ENCODE measurements at regions not wholly inside any gene's neighbourhood (a gene's known extent, or its start where the extent isn't known, plus 50 kb on each side); places are given as distances from the start of the nearest gene placed in this dataset.

DNA sequence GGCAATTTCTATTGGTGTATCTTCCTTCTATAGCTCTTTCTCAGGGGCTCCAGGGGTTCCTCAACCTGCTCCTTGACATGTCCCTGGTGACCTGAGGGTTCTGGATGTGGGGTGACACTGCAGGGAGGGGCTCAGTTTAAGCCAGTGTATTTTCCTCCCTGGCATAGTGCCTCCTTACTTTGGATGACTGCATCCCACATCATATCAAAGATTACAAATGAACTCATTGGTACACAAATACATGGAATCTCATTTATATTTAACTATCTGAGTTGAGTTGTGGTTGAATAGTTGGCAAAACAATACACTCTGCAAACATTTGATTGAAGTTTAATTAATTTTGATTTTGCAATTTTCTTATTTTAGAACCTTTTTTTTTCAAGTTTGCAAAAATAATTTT is 268.2 kb upstream of the SKOR2 start:
- TF ChIP-seq, protein P1, sequence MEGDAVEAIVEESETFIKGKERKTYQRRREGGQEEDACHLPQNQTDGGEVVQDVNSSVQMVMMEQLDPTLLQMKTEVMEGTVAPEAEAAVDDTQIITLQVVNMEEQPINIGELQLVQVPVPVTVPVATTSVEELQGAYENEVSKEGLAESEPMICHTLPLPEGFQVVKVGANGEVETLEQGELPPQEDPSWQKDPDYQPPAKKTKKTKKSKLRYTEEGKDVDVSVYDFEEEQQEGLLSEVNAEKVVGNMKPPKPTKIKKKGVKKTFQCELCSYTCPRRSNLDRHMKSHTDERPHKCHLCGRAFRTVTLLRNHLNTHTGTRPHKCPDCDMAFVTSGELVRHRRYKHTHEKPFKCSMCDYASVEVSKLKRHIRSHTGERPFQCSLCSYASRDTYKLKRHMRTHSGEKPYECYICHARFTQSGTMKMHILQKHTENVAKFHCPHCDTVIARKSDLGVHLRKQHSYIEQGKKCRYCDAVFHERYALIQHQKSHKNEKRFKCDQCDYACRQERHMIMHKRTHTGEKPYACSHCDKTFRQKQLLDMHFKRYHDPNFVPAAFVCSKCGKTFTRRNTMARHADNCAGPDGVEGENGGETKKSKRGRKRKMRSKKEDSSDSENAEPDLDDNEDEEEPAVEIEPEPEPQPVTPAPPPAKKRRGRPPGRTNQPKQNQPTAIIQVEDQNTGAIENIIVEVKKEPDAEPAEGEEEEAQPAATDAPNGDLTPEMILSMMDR (IDR thresholded peaks at IDR 0.05; ENCODE audit: insufficient read depth, low read length, poor library complexity, severe bottlenecking) = no peak
- Histone ChIP-seq H3K36me3 (ENCODE audit: control insufficient read depth, insufficient read depth, low read length) (no peaks in the 10 kb centered on the region), H3K4me3 (ENCODE audit: low read depth, low read length) (no peak overlapping the region), H3K27me3 (ENCODE audit: control insufficient read depth, insufficient read depth, low read length) (no peaks in the 10 kb centered on the region)
- DNase-seq (ENCODE audit: low read depth) = no peak

DNA sequence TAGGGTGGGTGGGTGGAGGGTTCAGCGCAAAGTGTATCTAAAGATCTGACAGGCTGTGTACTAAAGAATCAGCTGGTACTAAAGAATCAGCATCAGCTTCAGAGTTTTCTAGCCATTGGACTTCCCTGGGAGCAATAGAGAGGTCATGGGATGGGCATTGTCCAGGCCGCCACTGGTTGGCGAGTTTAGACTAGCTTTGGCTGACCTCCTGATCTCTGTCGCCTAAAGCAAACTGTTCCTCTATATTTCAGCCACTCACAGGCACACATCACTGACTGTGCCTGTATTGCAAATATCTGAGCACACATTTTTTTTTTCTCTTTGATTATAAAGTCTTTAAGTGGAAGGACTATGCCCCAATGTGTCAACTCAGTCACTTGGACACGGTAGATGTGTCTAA is 267.8 kb upstream of the SKOR2 start:
- Histone ChIP-seq H3K4me3 (ENCODE audit: low read depth, low read length) (no peak overlapping the region), H3K36me3 (ENCODE audit: control insufficient read depth, insufficient read depth, low read length) (no peaks in the 10 kb centered on the region), H3K27me3 (ENCODE audit: control insufficient read depth, insufficient read depth, low read length) (no peaks in the 10 kb centered on the region)
- DNase-seq (ENCODE audit: low read depth) = no peak
- TF ChIP-seq, protein P1 (IDR thresholded peaks at IDR 0.05; ENCODE audit: insufficient read depth, low read length, poor library complexity, severe bottlenecking) = no peak

DNA sequence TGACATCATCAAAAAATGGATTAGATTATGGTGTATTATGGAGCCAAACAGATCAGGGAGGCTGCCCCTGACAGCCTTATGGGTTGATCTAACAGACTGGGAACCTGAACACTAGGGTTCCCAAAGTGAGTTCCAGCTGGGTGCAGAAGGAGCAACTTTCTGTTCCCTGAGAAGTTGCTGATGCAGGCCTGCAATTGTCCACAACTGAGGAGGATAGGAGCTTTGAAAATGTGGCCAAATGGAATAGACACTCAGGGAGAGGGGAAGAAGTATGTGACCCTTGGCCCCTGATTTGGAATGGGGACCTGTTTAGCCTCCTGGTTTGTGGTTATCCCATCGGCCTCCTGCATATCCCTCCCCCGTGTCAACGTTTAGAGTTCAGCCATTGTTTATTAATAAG is 262.2 kb upstream of the SKOR2 start:
- no peaks in the 10 kb centered on the region for H3K27me3 ChIP-seq (ENCODE audit: control insufficient read depth, insufficient read depth, low read length)
- DNase-seq (ENCODE audit: low read depth) = no peak
- H3K4me3 ChIP-seq (ENCODE audit: low read depth, low read length) = no peak overlapping the region
- TF ChIP-seq, protein P1 (IDR thresholded peaks at IDR 0.05; ENCODE audit: insufficient read depth, low read length, poor library complexity, severe bottlenecking) = no peak
- no peaks in the 10 kb centered on the region for H3K36me3 ChIP-seq (ENCODE audit: control insufficient read depth, insufficient read depth, low read length)

- no peak overlapping the region for H3K4me3 ChIP-seq (ENCODE audit: low read depth, low read length)
- TF ChIP-seq, protein P1 (IDR thresholded peaks at IDR 0.05; ENCODE audit: insufficient read depth, low read length, poor library complexity, severe bottlenecking) = no peak
- no peaks in the 10 kb centered on the region for H3K36me3 ChIP-seq (ENCODE audit: control insufficient read depth, insufficient read depth, low read length)
- H3K27me3 ChIP-seq (ENCODE audit: control insufficient read depth, insufficient read depth, low read length) = no peaks in the 10 kb centered on the region
- no peak for DNase-seq (ENCODE audit: low read depth)
These were observed 261.4 kb upstream of the SKOR2 start for GRCh38 chr18:47512726-47513435.

DNA sequence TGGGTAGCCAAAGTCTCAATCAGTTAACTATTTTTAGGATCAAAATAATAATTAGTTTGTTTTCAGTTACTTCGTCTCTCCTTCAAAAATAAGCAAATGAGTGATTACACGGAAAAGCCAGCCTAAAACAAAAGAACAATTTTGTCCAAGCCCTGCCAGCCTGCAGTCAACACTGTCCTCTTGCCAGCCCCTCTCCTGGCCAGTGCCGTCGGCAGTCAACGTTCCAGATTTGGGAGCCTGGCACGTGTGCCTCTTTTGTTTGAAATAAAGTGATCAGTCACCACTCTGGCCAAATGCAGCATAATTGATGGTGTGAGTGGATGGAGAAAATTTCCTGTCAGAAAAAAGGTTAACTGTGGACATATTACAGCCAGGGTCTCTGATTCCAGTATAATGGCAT is 260.6 kb upstream of the SKOR2 start:
- no peak for DNase-seq (ENCODE audit: low read depth)
- Histone ChIP-seq H3K27me3 (ENCODE audit: control insufficient read depth, insufficient read depth, low read length) (no peaks in the 10 kb centered on the region), H3K36me3 (ENCODE audit: control insufficient read depth, insufficient read depth, low read length) (no peaks in the 10 kb centered on the region), H3K4me3 (ENCODE audit: low read depth, low read length) (no peak overlapping the region)
- TF ChIP-seq, protein P1 (IDR thresholded peaks at IDR 0.05; ENCODE audit: insufficient read depth, low read length, poor library complexity, severe bottlenecking) = no peak

DNA sequence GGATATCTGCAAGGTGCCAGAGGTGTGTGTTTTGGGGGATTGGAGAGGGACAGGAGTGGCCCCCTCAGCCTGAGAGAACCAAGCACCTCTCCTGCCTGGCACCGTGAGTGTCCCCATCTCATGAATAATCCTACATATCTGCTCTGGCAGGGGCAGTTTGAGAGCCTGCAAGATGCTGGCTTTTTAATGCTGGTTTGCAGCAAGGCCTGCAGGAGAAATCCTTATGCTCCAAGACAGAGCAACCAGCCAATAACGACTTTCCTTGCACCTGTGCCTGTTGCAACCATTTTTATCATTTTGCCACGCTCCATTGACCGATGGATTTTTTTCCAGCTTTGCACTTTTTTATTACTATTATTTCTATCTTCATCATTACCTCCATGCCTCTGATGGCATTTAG is 259.4 kb upstream of the SKOR2 start:
- no peak for DNase-seq (ENCODE audit: low read depth)
- TF ChIP-seq, protein P1 (IDR thresholded peaks at IDR 0.05; ENCODE audit: insufficient read depth, low read length, poor library complexity, severe bottlenecking) = no peak
- Histone ChIP-seq H3K27me3 (ENCODE audit: control insufficient read depth, insufficient read depth, low read length) (no peaks in the 10 kb centered on the region), H3K36me3 (ENCODE audit: control insufficient read depth, insufficient read depth, low read length) (no peaks in the 10 kb centered on the region), H3K4me3 (ENCODE audit: low read depth, low read length) (no peak overlapping the region)

All from kidney epithelial cell (primary cell).